ENCODE measurements at regions not wholly inside any gene's neighbourhood (a gene's known extent, or its start where the extent isn't known, plus 50 kb on each side); places are given as distances from the start of the nearest gene placed in this dataset.

- TF ChIP-seq CTCF (IDR thresholded peaks at IDR 0.05; ENCODE audit: insufficient read depth, low read length, poor library complexity, severe bottlenecking) (no peak), EZH2phosphoT487 (conservative IDR thresholded peaks at IDR 0.05; ENCODE audit: low read length) (no peak)
These were observed 165.6 kb upstream of the POGK start for GRCh38 chr1:166673722-166674121.
